ENCODE measurements at regions not wholly inside any gene's neighbourhood (a gene's known extent, or its start where the extent isn't known, plus 50 kb on each side); places are given as distances from the start of the nearest gene placed in this dataset.

GRCh38 chr15:24901409-24901808 is 53.4 kb upstream of the SNRPN start:
- Mint-ChIP-seq H3K36me3 (ENCODE audit: low read depth, unreplicated experiment) (no peaks in the 10 kb centered on the region), H3K4me1 (ENCODE audit: low read depth, unreplicated experiment) (peaks cover 16% of the 10 kb centered on the region), H3K27me3 (ENCODE audit: low read depth, unreplicated experiment) (no peaks in the 10 kb centered on the region), H3K27ac (ENCODE audit: unreplicated experiment) (no peak overlapping the region), H3K9me3 (ENCODE audit: unreplicated experiment) (no peaks in the 10 kb centered on the region), H3K4me3 (ENCODE audit: unreplicated experiment) (no peak overlapping the region)
- FAIRE-seq, result no peak
- no peaks in the 10 kb centered on the region for H3K36me3 ChIP-seq (ENCODE audit: insufficient read depth, low read length)
- no peak for TF ChIP-seq CTCF (IDR thresholded peaks at IDR 0.05; ENCODE audit: insufficient read depth, low read depth, low read length)
- no peak overlapping the region for H2AFZ ChIP-seq (ENCODE audit: low read depth, low read length)
- H3K4me2 ChIP-seq (ENCODE audit: low read length), result no peak overlapping the region
- no peaks in the 10 kb centered on the region for H3K27me3 ChIP-seq (ENCODE audit: insufficient read depth, low read length)
- no peaks in the 10 kb centered on the region for H3K79me2 ChIP-seq (ENCODE audit: insufficient read depth, low read length)
- no peak overlapping the region for H3K27ac ChIP-seq (ENCODE audit: low read depth, low read length)
- H3K9me3 ChIP-seq (ENCODE audit: insufficient read depth, low read depth, low read length), result no peaks in the 10 kb centered on the region
- H3K4me1 ChIP-seq (ENCODE audit: insufficient read depth, low read length), result peaks cover 2% of the 10 kb centered on the region
- H3K9ac ChIP-seq (ENCODE audit: low read length), result no peak overlapping the region
- H4K20me1 ChIP-seq (ENCODE audit: insufficient read depth, low read length), result peaks cover 10% of the 10 kb centered on the region
- no peak overlapping the region for H3K4me3 ChIP-seq (ENCODE audit: insufficient read depth, low read depth, low read length)
- no peak for DNase-seq (ENCODE audit: low read depth)
